K562 (cell line): ENCODE measurements at regions not wholly inside any gene's neighbourhood (a gene's known extent, or its start where the extent isn't known, plus 50 kb on each side); places are given as distances from the start of the nearest gene placed in this dataset.
A peak's percentile ranks its signal among the peaks of the same experiment; 100 is the strongest.

Source experiments
- ARID1B ChIP-seq: fragments of 450-650 bp; IDR thresholded peaks from 2 replicates; pipeline ENCODE4 v1.6.1; 2016; ENCODE audit warnings: antibody characterized with exemption, mild to moderate bottlenecking, inconsistent platforms
- BRD9 ChIP-seq: fragments of 450-650 bp; IDR thresholded peaks from 2 replicates; pipeline ENCODE4 v1.6.1; 2018; ENCODE audit warnings: low read depth; ENCODE audit not compliant: partially characterized antibody
- ETV5 ChIP-seq: sonication (generic); formaldehyde crosslinking; IDR thresholded peaks from 2 replicates; pipeline ENCODE4 v1.4.0; 2020; ENCODE audit warnings: low read depth, mild to moderate bottlenecking, missing genetic modification reagents
- GMEB1 ChIP-seq: fragments of 250-450 bp; sonication (Bioruptor Pico); IDR thresholded peaks from 2 replicates; pipeline ENCODE4 v1.4.0; 2020; ENCODE audit warnings: mild to moderate bottlenecking
- LARP7 ChIP-seq: fragments of 450-650 bp; IDR thresholded peaks from 2 replicates; pipeline ENCODE4 v1.6.1; 2016
- MXI1 ChIP-seq: IDR thresholded peaks from 2 replicates; pipeline ENCODE4 v1.6.1; 2011; ENCODE audit warnings: low read depth, mild to moderate bottlenecking, improper control_type of control experiment, low read length
- NKRF ChIP-seq: fragments of 450-650 bp; IDR thresholded peaks from 2 replicates; pipeline ENCODE4 v1.6.1; 2016; ENCODE audit warnings: borderline replicate concordance
- NONO ChIP-seq, 2 experiments: fragments of 200-400 bp in 1 of 2; fragments of 450-650 bp in 1 of 2; formaldehyde crosslinking in 1 of 2; IDR thresholded peaks; 2 replicates each; pipeline ENCODE4 v1.6.1; 2017; ENCODE audit warnings: low read depth in 2 of 2, mild to moderate bottlenecking in 2 of 2, moderate library complexity in 2 of 2, low read length in 1 of 2
- PCBP2 ChIP-seq: fragments of 200-400 bp; formaldehyde crosslinking; IDR thresholded peaks from 2 replicates; pipeline ENCODE4 v1.6.1; 2018; ENCODE audit warnings: low read length, low read depth, mild to moderate bottlenecking, moderate library complexity; ENCODE audit not compliant: poor library complexity, severe bottlenecking
- SAFB2 ChIP-seq: fragments of 200-400 bp; formaldehyde crosslinking; IDR thresholded peaks from 2 replicates; pipeline ENCODE4 v1.6.1; 2018; ENCODE audit warnings: borderline replicate concordance, low read length, low read depth, moderate library complexity; ENCODE audit not compliant: severe bottlenecking
- SMAD2 ChIP-seq: fragments of 150-350 bp; IDR thresholded peaks from 2 replicates; pipeline ENCODE4 v1.6.1; 2014; ENCODE audit warnings: low read depth, mild to moderate bottlenecking, low read length
- ZFPM2 ChIP-seq: fragments of 250-450 bp; sonication (Bioruptor Pico); IDR thresholded peaks from 2 replicates; pipeline ENCODE4 v1.5.1; 2022; ENCODE audit warnings: mild to moderate bottlenecking
- ZKSCAN1 ChIP-seq: fragments of 150-350 bp; IDR thresholded peaks from 2 replicates; pipeline ENCODE4 v1.6.1; 2016; ENCODE audit warnings: low read depth, low read length
- ZMIZ1 ChIP-seq, 2 experiments: fragments of 150-350 bp in 1 of 2; IDR thresholded peaks; 2 replicates each; pipeline ENCODE4 v1.6.1; 2012 to 2016; ENCODE audit warnings: low read depth in 2 of 2, low read length in 2 of 2, mild to moderate bottlenecking in 1 of 2, moderate library complexity in 1 of 2
- ZNF12 ChIP-seq: sonication (generic); formaldehyde crosslinking; IDR thresholded peaks from 2 replicates; pipeline ENCODE4 v1.4.0; 2020; ENCODE audit warnings: mild to moderate bottlenecking, missing genetic modification reagents
- ZNF232 ChIP-seq: sonication (generic); formaldehyde crosslinking; IDR thresholded peaks from 2 replicates; pipeline ENCODE4 v1.8.0; 2022; ENCODE audit warnings: mild to moderate bottlenecking, missing genetic modification reagents
- ZNF518B ChIP-seq: fragments of 250-450 bp; sonication (Bioruptor Pico); IDR thresholded peaks from 2 replicates; pipeline ENCODE4 v1.5.0; 2021; ENCODE audit warnings: mild to moderate bottlenecking, moderate library complexity

- TF ChIP-seq ZNF518B (no peak), NONO (IDR thresholded peaks at IDR 0.05; ENCODE audit: low read depth in 2 of 2, low read length in 1 of 2) (no peak), SAFB2 (no peak), ZFPM2 (CRISPR knock-in tag) (no peak), PCBP2 (no peak), NKRF (no peak), ETV5 (CRISPR knock-in tag) (no peak), GMEB1 (CRISPR knock-in tag) (no peak), ZMIZ1 (IDR thresholded peaks at IDR 0.05; ENCODE audit: low read depth in 2 of 2, low read length in 2 of 2) (no peak), ZNF12 (CRISPR knock-in tag) (no peak), ZKSCAN1 (no peak), SMAD2 (no peak), LARP7 (no peak), ARID1B (peak; percentile 88), ZNF232 (CRISPR knock-in tag) (no peak), MXI1 (no peak), BRD9 (no peak)
These were observed 677.1 kb downstream of the TMEM121 start (continued) for GRCh38 chr14:106203438-106203837.
